T-cell (primary cell): ENCODE measurements at regions not wholly inside any gene's neighbourhood (a gene's known extent, or its start where the extent isn't known, plus 50 kb on each side); places are given as distances from the start of the nearest gene placed in this dataset.
A peak's percentile ranks its signal among the peaks of the same experiment; 100 is the strongest.

Source experiments
- ATAC-seq, 4 experiments: fragments of 200-7000 bp in 3 of 4; fragments of 150-1000 bp in 1 of 4; cut with Tn5 transposase; replicated peaks in 1 of 4; 1 replicate in 3 of 4; 2 replicates in 1 of 4; pipeline ENCODE4 v1.10.0; 2021; ENCODE audit warnings: moderate library complexity in 3 of 4, mild to moderate bottlenecking in 2 of 4, moderate number of reproducible peaks in 1 of 4
- CTCF ChIA-PET, 2 donors: fragments of 300-600 bp; sonication (Branson Sonifier 250); formaldehyde crosslinking; loops; one replicate each; lab custom pipeline; 2022; ENCODE audit warnings: antibody characterized with exemption in 2 of 2; lab: Charles Lee
- POLR2A ChIA-PET, 2 donors: fragments of 300-600 bp; sonication (Branson Sonifier 250); formaldehyde crosslinking; loops; one replicate each; lab custom pipeline; 2022; ENCODE audit warnings: antibody characterized with exemption in 2 of 2; lab: Charles Lee
- DNase-seq, 35 experiments: peaks; one replicate each; pipeline versions ENCODE4 v3.0.0 to v3.0.0-alpha.2; 2013 to 2023
- H3K27ac ChIP-seq: one replicate; pipeline ENCODE4 v1.5.1; 2013; ENCODE audit warnings: low read length
- H3K27me3 ChIP-seq, 2 experiments: replicated peaks in 1 of 2; 1 replicate in 1 of 2; 2 replicates in 1 of 2; pipeline versions ENCODE4 v1.6.1 to v1.7.0; 2013; ENCODE audit warnings: low read length in 1 of 2, mixed read lengths in 1 of 2; ENCODE audit not compliant: control insufficient read depth in 2 of 2, insufficient read depth in 2 of 2; ENCODE audit errors: extremely low read depth in 1 of 2
- H3K36me3 ChIP-seq, 2 donors: 1 replicate in 1 of 2; 2 replicates in 1 of 2; pipeline versions ENCODE4 v1.6.1 to v1.7.0; 2013; ENCODE audit warnings: low read length in 1 of 2; ENCODE audit not compliant: control insufficient read depth in 2 of 2, insufficient read depth in 1 of 2; ENCODE audit errors: extremely low read depth in 1 of 2
- H3K4me1 ChIP-seq, 2 experiments: 1 replicate in 1 of 2; 2 replicates in 1 of 2; pipeline versions ENCODE4 v1.6.1 to v1.7.0; 2013; ENCODE audit warnings: low read length in 2 of 2, mixed read lengths in 1 of 2; ENCODE audit not compliant: insufficient read depth in 2 of 2, control insufficient read depth in 1 of 2; ENCODE audit errors: extremely low read depth in 1 of 2
- H3K4me3 ChIP-seq, 2 donors: 1 replicate in 1 of 2; 2 replicates in 1 of 2; pipeline versions ENCODE4 v1.5.1 to v1.7.0; 2013; ENCODE audit warnings: mild to moderate bottlenecking in 2 of 2, low read length in 1 of 2, moderate library complexity in 1 of 2; ENCODE audit not compliant: control insufficient read depth in 1 of 2; ENCODE audit errors: extremely low read depth in 1 of 2
- H3K9me3 ChIP-seq: 2 replicates; pipeline ENCODE4 v1.7.0; 2013
- H3K27ac Mint-ChIP-seq, 2 donors: one replicate each; pipeline ENCODE4 v1.8.0; 2020 to 2021; ENCODE audit warnings: mild to moderate bottlenecking in 2 of 2, mixed read lengths in 2 of 2
- H3K27me3 Mint-ChIP-seq, 2 donors: one replicate each; pipeline ENCODE4 v1.8.0; 2021 to 2022; ENCODE audit warnings: mixed read lengths in 2 of 2
- H3K36me3 Mint-ChIP-seq: one replicate; pipeline ENCODE4 v1.8.0; 2021; ENCODE audit warnings: mixed read lengths
- H3K4me1 Mint-ChIP-seq, 3 donors: one replicate each; pipeline ENCODE4 v1.8.0; 2020 to 2022; ENCODE audit warnings: mixed read lengths in 3 of 3, mild to moderate bottlenecking in 1 of 3
- H3K4me3 Mint-ChIP-seq, 3 donors: one replicate each; pipeline ENCODE4 v1.8.0; 2020 to 2022; ENCODE audit warnings: mild to moderate bottlenecking in 3 of 3, mixed read lengths in 3 of 3, moderate library complexity in 3 of 3
- H3K9me3 Mint-ChIP-seq, 3 donors: one replicate each; pipeline ENCODE4 v1.8.0; 2020 to 2022; ENCODE audit warnings: mixed read lengths in 3 of 3
- WGBS: methylation state at CpG from one replicate; pipeline ENCODE4 v1.1.5; 2013; ENCODE audit warnings: missing lambda C conversion rate; ENCODE audit not compliant: insufficient coverage; 5-methylcytosine and 5-hydroxymethylcytosine counted together

DNA sequence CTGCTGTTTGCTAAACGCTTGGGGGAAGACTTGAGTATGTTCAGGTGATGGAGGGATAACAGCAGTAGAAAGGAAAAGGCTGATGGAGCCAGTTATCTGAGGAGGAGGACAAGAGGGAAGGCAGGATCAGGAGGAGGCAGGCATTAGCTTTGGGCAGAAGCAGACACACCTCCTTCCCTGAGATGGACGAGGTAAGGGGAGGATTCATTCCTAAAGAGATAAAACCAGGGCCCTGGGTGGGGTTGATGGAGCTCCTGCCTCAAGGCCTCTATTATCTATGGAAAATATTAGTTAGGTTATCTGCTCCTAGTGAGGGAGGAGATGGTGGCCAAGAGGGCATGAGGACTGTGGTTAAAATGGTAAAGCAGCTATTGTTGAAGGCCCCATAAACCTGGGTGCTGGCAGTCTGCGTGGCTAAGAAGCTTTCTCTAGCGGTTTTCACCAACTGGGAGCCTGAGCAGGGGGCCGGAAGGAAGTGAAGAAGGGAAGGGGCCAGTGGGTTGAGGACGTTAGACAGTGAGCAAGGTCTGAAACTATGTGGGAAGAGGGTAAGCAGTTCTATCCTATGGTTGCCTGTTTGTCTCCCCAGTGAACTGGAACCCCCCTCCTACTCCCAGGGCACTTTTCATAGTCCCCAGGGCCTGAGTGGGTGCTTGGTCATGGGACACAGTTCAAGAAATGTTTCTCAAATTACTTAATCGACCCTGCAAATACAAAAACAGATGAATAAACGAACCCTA is 56.6 kb upstream of the HK2 start:
- no peak for DNase-seq
- peaks cover 8 to 12% of the 10 kb centered on the region in 2 experiments for H3K4me1 ChIP-seq
- Mint-ChIP-seq H3K27me3 (no peaks in the 10 kb centered on the region), H3K27ac (peak overlapping the region in 1 of 2 donors; percentile 15), H3K4me3 (peak overlapping the region in 1 of 3 donors; percentile 22), H3K4me1 (peaks cover 0 to 19% (median 17%) of the 10 kb centered on the region in 3 donors), H3K36me3 (no peaks in the 10 kb centered on the region), H3K9me3 (no peaks in the 10 kb centered on the region)
- no peak overlapping the region for H3K4me3 ChIP-seq
- H3K27me3 ChIP-seq, result no peaks in the 10 kb centered on the region
- H3K27ac ChIP-seq, result no peak overlapping the region
- peak in 1 of 4 experiments; percentile 33 for ATAC-seq
- ChIA-PET POLR2A (no interaction called here), CTCF (no interaction called here)
- H3K9me3 ChIP-seq, result no peaks in the 10 kb centered on the region
- no peaks in the 10 kb centered on the region for H3K36me3 ChIP-seq
- 63% methylated on average over 3 of the region's 8 CpGs for WGBS

DNA sequence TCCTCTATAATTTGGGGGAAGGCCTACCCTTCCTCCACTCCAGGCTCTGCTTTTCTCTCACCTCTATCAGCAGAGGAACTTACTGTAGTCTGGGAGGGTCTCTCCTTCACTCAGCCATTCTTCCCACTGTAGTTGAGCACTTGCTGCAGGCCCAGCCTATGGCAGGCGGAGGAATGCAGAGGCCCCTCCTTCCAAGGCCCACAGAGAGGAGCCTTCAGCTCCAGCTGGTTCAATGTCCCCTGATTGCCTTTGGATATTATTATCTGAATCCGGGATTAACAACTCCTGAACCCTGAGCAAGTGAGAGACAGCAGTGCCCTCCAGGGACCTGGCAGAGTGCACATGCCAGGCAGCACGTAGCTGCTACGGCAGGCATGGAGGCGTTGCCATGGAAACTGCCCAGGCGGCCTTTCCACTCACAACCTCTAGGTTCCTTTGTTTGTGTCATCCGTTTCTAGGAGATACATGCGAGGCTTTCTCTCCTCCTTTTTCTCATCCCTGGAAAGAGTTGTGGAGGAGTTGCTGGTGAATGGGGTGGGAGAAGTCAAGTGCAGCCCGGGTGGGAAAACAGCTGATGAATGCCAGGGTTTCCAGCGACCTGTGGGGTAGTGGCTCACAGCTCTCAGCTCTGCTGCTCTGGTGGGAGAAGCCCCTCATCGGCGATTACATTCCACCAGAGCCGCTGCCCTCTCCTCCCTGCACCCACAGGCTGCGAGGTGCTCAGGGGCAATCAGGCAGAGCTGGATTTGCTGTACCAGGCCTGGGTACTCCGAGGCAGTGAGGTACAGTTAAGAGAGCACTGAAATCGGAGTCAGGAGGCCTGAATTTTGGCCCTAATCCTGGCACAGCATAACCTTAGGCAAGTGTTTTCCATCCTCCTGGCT is 55.3 kb upstream of the HK2 start:
- H3K4me3 ChIP-seq, result no peak overlapping the region
- ChIA-PET POLR2A (no interaction called here), CTCF (no interaction called here)
- 82% methylated on average over 7 of the region's 16 CpGs for WGBS
- H3K9me3 ChIP-seq, result no peaks in the 10 kb centered on the region
- peaks cover 8 to 12% of the 10 kb centered on the region in 2 experiments for H3K4me1 ChIP-seq
- no peak overlapping the region for H3K4me3 Mint-ChIP-seq
- peaks cover 0 to 19% (median 17%) of the 10 kb centered on the region in 3 donors for H3K4me1 Mint-ChIP-seq
- no peaks in the 10 kb centered on the region for H3K36me3 Mint-ChIP-seq
- peaks cover 0 to 3% of the 10 kb centered on the region in 2 donors for H3K27me3 Mint-ChIP-seq
- no peaks in the 10 kb centered on the region for H3K36me3 ChIP-seq
- no peak overlapping the region for H3K27ac ChIP-seq
- no peak for DNase-seq
- no peaks in the 10 kb centered on the region for H3K27me3 ChIP-seq
- ATAC-seq, result no peak
- no peak overlapping the region for H3K27ac Mint-ChIP-seq
- H3K9me3 Mint-ChIP-seq, result no peaks in the 10 kb centered on the region

DNA sequence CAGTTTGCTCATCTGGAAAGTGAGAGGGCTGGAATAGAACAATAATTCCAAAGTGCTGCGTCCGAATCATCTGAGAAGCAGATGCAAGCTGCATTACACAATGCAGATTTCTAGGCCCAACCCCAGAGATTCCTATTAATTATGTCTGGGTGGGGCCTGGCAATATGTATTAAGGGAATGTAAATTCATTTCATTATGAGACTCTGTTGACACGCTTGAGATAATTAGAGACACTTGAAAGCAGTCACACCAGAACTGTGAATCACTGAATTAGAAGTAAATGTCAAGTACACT is 54.7 kb upstream of the HK2 start:
- H3K36me3 ChIP-seq, result no peaks in the 10 kb centered on the region

DNA sequence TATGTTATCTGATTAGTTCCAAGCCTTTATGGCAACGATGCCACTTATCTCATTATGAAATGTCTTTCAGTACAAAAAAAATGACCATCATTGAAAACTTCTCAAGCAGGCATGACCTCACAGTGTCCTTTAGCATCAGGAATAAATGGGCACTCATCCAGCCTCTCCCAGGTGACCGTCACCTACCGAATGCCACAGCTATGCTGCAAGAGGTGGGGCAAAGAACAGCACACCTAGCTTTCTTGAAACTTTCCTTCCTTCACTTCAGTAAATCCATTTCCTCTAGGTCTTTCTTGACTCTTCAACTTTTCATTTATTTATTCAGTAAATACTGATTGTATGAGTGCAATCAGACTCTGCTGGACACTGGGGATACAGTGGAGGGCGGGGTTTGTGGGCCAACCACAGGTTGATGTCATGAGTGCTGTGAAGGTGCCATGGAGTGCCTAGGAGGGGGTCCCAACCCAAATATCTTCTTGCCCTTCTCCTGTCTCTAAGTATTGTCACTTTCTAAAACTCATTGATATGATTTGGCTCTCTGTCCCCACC is 54.3 kb upstream of the HK2 start:
- Mint-ChIP-seq H3K27ac (no peak overlapping the region), H3K27me3 (peaks cover 0 to 3% of the 10 kb centered on the region in 2 donors), H3K36me3 (no peaks in the 10 kb centered on the region), H3K4me3 (no peak overlapping the region), H3K9me3 (peaks cover 0 to 3% (median 0%) of the 10 kb centered on the region in 3 donors), H3K4me1 (peaks cover 0 to 23% (median 17%) of the 10 kb centered on the region in 3 donors)
- H3K27me3 ChIP-seq, result no peaks in the 10 kb centered on the region
- ChIA-PET POLR2A (no interaction called here), CTCF (no interaction called here)
- DNase-seq (no peak), ATAC-seq (no peak)
- H3K9me3 ChIP-seq, result no peaks in the 10 kb centered on the region
- no peak overlapping the region for H3K4me3 ChIP-seq
- no peaks in the 10 kb centered on the region for H3K36me3 ChIP-seq
- H3K27ac ChIP-seq, result no peak overlapping the region
- 65% methylated on average over 2 of the region's 4 CpGs for WGBS
- peaks cover 8 to 12% of the 10 kb centered on the region in 2 experiments for H3K4me1 ChIP-seq

More for the DNA sequence above, 54.7 kb upstream of the HK2 start:
- Mint-ChIP-seq H3K27me3 (peaks cover 0 to 3% of the 10 kb centered on the region in 2 donors), H3K36me3 (no peaks in the 10 kb centered on the region), H3K4me3 (no peak overlapping the region), H3K9me3 (no peaks in the 10 kb centered on the region), H3K27ac (no peak overlapping the region), H3K4me1 (peaks cover 0 to 23% (median 17%) of the 10 kb centered on the region in 3 donors)
- no CpG with 5 or more reads among the region's 3 CpGs for WGBS
- Histone ChIP-seq H3K4me3 (no peak overlapping the region), H3K4me1 (peaks cover 8 to 12% of the 10 kb centered on the region in 2 experiments), H3K9me3 (no peaks in the 10 kb centered on the region), H3K27me3 (no peaks in the 10 kb centered on the region), H3K27ac (no peak overlapping the region)
- POLR2A ChIA-PET, result no interaction called here
- CTCF ChIA-PET, result no interaction called here
- DNase-seq, result no peak
- ATAC-seq, result no peak
